ENCODE measurements at regions not wholly inside any gene's neighbourhood (a gene's known extent, or its start where the extent isn't known, plus 50 kb on each side); places are given as distances from the start of the nearest gene placed in this dataset.
A peak's percentile ranks its signal among the peaks of the same experiment; 100 is the strongest.
"Not testable (repeated sequence)": the region's sequence is repeated elsewhere in the genome, so short reads cannot be mapped to it uniquely, and the experiment has no call there.

DNA sequence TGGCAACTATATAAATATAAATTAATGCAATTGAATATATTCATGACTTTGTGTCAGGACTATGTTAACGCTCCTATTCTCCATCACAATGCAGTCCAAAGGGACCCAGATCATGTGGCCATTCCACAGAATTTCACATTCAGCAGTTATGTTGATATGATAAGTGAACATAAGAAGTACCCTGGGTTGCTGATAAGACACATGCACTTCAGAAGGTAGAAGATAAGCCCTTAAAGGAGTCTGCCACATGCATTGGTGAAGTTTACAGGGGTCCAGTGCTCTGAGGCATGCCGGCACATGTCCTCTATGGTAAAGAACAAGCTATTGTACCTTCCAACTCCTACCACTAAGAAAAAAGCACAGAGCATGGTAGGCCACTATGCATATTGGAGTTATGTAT lies 76.4 kb downstream of the PHAX start:
- no peak for ATAC-seq (replicated peaks)
- no peak overlapping the region for H3K27ac Mint-ChIP-seq
- peaks cover 3 to 4% of the 10 kb centered on the region in 2 donors for H3K4me1 Mint-ChIP-seq (ENCODE audit: low read depth in 2 of 2)
- H3K27me3 Mint-ChIP-seq = peaks cover 0 to 3% of the 10 kb centered on the region in 2 donors
- DNase-seq = no peak
- no peaks in the 10 kb centered on the region for H3K36me3 Mint-ChIP-seq (ENCODE audit: insufficient read depth)
- H3K4me3 Mint-ChIP-seq = no peak overlapping the region
- no peaks in the 10 kb centered on the region for H3K9me3 Mint-ChIP-seq

DNA sequence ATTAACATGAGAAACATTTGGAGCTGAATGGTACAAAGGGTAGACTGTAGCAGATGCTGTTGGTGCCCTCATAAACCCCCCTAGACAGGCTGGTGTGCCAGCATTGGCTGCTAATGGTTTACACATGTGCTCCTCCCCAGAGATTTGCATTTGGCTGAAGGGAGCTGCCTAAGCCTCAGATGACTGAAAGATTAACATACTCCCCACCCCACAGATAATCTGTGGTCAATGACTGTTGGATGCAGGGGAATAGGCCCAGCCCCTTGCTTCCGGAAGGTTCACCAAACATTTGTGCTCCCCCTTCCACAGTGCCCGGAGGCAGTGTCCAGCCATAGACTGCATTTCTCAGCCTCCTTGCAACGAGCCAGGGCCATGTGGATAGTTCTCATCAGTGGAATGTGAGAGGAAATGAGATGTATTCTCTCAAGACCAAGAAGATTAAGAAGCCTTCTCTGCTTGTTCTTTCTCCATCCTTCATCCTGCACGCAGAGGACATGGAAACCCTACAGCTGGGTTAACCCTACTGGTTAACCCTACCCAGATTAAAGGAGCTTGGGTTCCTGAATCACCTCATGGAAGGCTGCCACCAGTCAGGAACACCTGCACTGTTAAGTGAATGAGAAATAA lies 79.6 kb downstream of the PHAX start:
- ATAC-seq (replicated peaks) (no peak), DNase-seq (no peak)
- Mint-ChIP-seq H3K4me1 (ENCODE audit: low read depth in 2 of 2) (peaks cover 3 to 4% of the 10 kb centered on the region in 2 donors), H3K9me3 (no peaks in the 10 kb centered on the region), H3K27me3 (peaks cover 8 to 19% of the 10 kb centered on the region in 2 donors), H3K27ac (no peak overlapping the region), H3K36me3 (ENCODE audit: insufficient read depth) (peaks cover 2% of the 10 kb centered on the region), H3K4me3 (no peak overlapping the region)

DNA sequence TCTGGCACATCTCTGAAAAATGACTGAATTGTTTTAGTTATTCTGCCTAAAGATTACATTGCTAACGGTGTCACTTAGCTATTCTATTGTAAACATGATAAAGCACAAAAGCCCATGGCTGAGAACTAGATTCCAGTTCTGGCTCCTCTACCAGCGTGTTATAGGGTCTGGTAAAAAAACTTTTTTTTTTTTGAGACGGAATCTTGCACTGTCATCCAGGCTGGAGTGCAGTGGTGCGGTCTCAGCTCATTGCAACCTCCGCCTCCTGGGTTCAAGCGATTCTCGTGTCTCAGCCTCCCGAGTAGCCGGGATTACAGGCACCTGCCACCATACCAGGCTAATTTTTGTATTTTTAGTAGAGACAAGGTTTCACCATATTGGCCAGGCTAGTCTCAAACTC lies 80.6 kb downstream of the PHAX start:
- H3K27me3 Mint-ChIP-seq = peaks cover 8 to 19% of the 10 kb centered on the region in 2 donors
- not testable (repeated sequence) for H3K4me1 Mint-ChIP-seq (ENCODE audit: low read depth in 2 of 2); ATAC-seq (replicated peaks); H3K4me3 Mint-ChIP-seq; H3K36me3 Mint-ChIP-seq (ENCODE audit: insufficient read depth); DNase-seq; H3K9me3 Mint-ChIP-seq; H3K27ac Mint-ChIP-seq

DNA sequence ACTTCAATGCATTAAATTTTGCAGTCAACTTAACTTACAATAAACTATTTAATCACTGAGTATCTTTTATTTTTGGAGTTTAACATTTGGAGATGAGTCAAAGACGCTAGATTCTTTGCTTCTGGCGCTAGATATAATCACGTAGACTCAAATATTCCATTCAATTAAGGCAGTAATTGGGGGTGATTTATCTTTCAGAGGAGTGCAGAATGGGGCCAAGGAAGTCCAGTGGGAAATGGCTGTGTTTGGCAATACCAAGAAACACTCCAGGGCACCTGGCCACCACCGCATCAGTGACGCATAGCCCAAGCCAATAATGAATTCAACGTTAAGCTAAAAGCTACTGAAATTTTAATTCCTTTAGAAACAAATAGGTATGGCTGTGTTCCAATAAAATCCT lies 81.2 kb downstream of the PHAX start:
- ATAC-seq (replicated peaks) = no peak

DNA sequence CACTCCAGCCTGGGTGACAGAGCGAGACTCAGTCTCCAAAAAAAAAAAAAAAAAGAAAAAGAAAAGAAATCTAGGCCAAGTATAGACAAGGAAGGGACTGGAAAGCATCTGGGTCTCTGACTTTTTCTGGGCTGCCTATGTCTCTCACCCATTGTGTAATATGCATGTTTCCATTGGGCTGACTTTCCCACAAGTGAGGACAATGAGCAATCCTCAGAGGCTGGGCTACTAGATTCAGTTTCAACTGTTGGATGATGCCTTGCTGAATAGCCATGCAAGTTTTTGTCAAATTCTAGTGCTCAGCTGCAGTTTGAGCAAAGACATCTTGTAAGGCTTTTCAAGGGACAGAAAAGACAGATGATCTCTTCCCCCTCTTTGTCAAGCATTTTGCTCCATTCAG lies 82.1 kb downstream of the PHAX start:
- Mint-ChIP-seq H3K36me3 (ENCODE audit: insufficient read depth) (peaks cover 2% of the 10 kb centered on the region), H3K27ac (no peak overlapping the region), H3K9me3 (no peaks in the 10 kb centered on the region), H3K4me1 (ENCODE audit: low read depth in 2 of 2) (no peaks in the 10 kb centered on the region), H3K4me3 (no peak overlapping the region), H3K27me3 (peaks cover 8 to 19% of the 10 kb centered on the region in 2 donors)
- DNase-seq = no peak
- ATAC-seq (replicated peaks) = no peak

More for the DNA sequence above, 81.2 kb downstream of the PHAX start:
- no peak for DNase-seq
- H3K27me3 Mint-ChIP-seq = peaks cover 8 to 19% of the 10 kb centered on the region in 2 donors
- no peak overlapping the region for H3K4me3 Mint-ChIP-seq
- H3K36me3 Mint-ChIP-seq (ENCODE audit: insufficient read depth) = peaks cover 2% of the 10 kb centered on the region
- no peak overlapping the region for H3K27ac Mint-ChIP-seq
- no peaks in the 10 kb centered on the region for H3K4me1 Mint-ChIP-seq (ENCODE audit: low read depth in 2 of 2)
- no peaks in the 10 kb centered on the region for H3K9me3 Mint-ChIP-seq

DNA sequence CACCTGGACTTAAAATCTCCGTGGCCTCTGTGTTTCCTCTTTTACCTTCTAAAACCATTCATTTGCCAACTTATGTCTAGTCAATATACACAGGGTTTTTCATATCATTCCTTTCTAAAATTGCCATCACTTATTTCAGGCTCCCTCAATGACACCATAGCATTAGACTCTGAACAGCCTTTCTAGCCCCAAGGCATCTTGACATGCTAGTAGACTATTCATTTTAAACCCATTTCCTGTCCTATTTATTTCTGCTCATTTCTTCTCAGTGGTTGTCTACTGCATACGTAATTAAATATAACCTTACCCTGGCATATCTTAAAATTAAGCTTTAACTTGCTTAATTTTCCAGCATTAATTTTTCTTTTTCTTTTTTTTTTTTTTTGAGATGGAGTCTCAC lies 83.2 kb downstream of the PHAX start:
- no peaks in the 10 kb centered on the region for H3K4me1 Mint-ChIP-seq (ENCODE audit: low read depth in 2 of 2)
- ATAC-seq (replicated peaks) = no peak
- H3K27ac Mint-ChIP-seq = peak overlapping the region in 1 of 2 donors; percentile 73
- no peaks in the 10 kb centered on the region for H3K9me3 Mint-ChIP-seq
- no peak for DNase-seq
- peaks cover 8 to 19% of the 10 kb centered on the region in 2 donors for H3K27me3 Mint-ChIP-seq
- peaks cover 2% of the 10 kb centered on the region for H3K36me3 Mint-ChIP-seq (ENCODE audit: insufficient read depth)
- no peak overlapping the region for H3K4me3 Mint-ChIP-seq

DNA sequence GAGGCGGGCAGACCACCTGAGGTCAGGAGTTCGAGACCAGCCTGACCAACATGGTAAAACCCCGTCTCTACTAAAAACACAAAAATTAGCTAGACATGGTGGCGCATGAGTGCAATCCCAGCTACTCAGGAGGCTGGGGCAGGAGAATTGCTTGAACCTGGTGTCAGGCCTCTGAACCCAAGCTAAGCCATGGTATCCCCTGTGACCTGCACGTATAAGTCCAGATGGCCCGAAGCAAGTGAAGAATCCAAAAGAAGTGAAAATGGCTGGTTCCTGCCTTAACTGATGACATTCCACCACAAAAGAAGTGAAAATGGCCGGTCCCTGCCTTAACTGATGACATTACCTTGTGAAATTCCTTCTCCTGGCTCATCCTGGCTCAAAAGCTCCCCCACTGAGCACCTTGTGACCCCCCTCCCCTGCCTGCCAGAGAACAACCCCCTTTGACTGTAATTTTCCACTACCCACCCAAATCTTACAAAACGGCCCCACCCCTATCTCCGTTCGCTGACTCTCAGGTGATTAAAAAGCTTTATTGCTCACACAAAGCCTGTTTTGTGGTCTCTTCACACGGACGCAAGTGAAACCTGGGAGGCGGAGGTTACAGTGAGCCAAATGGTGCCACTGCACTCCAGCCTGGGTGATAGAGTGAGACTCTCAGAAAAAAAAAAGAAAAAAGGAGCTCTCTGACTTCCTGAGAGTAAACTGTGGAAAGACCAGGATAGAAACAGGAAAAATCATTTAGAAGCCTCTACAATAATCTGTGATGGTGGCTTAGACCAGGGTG lies 84.1 kb downstream of the PHAX start:
- not testable (repeated sequence) for H3K4me3 Mint-ChIP-seq; H3K27ac Mint-ChIP-seq; H3K36me3 Mint-ChIP-seq (ENCODE audit: insufficient read depth); ATAC-seq (replicated peaks); H3K9me3 Mint-ChIP-seq; DNase-seq; H3K4me1 Mint-ChIP-seq (ENCODE audit: low read depth in 2 of 2)
- peaks cover 8 to 19% of the 10 kb centered on the region in 2 donors for H3K27me3 Mint-ChIP-seq

DNA sequence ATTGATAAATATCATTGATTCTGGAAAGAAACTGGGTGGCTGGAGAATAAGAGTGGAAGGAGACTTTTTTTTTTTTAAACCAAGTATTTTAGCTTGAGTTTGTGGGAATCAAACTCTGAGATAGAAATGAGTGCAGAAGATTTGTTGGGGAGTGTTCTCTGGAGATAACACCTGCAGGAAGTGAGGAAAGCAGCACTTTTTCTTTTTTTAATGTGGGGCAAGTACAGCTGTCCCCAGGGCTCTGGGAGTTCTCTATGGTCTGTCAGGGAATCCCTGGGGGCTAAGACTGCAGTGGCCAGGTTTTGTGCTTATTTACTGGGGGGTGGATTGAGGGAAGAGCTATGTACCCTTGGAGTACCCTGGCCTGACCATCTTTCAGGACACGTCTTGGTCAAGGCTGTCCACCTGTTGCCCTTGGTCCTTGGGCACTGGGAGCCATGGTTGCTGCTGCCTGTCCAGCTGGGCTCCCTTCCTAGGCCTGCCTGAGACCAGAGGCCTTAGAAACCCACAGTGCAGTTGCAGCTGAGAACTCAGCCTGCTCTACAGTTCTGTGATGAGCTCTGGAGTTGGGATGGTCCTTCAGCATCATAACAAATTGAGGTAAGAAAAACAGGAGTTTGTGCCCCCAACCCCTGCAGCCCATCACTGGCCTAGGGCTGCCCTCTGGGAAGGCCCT lies 85.8 kb downstream of the PHAX start:
- DNase-seq (no peak), ATAC-seq (replicated peaks) (no peak)
- Mint-ChIP-seq H3K4me1 (ENCODE audit: low read depth in 2 of 2) (no peaks in the 10 kb centered on the region), H3K27me3 (peaks cover 8 to 19% of the 10 kb centered on the region in 2 donors), H3K4me3 (no peak overlapping the region), H3K36me3 (ENCODE audit: insufficient read depth) (peaks cover 5% of the 10 kb centered on the region), H3K27ac (no peak overlapping the region), H3K9me3 (no peaks in the 10 kb centered on the region)

DNA sequence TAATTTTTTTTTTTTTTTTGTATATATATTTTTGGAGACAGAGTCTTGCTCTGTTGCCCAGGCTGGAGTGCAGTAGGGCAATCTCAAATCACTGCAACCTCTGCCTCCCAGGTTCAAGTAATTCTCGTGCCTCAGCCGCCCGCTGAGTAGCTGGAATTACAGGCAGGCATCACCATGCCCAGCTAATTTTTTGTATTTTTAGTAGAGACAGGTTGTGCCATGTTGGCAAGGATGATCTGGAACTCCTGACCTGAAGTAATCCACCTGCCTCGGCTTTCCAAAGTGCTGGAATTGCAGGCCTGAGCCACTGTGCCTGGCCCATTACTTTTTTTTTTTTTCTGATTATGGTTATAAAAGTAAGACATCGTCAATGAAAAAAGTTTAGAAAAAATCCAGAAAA lies 84.0 kb upstream of the LMNB1 start:
- Mint-ChIP-seq H3K4me1 (ENCODE audit: low read depth in 2 of 2) (no peaks in the 10 kb centered on the region), H3K27ac (no peak overlapping the region), H3K9me3 (no peaks in the 10 kb centered on the region), H3K4me3 (no peak overlapping the region), H3K36me3 (ENCODE audit: insufficient read depth) (peaks cover 2% of the 10 kb centered on the region), H3K27me3 (no peaks in the 10 kb centered on the region)
- ATAC-seq (replicated peaks) = no peak
- DNase-seq = no peak

DNA sequence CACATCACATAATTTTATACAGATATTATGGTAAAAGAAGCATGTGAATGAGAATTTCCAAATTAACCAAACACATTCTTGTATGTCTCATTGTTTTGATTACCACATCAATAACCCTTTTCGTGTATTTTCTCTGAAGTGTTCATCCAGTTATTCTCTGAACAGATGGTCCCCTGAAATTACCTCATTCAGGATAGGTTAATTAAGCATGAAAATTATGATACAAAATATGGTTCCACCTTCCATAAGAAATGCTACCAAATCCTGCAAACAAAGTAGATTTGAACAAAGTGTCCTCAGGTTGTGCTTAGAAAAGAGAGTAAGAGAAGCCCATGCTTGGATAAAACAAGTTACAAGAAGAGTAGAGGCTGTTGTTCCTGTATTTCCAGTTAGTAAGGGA lies 83.1 kb upstream of the LMNB1 start:
- Mint-ChIP-seq H3K27me3 (no peaks in the 10 kb centered on the region), H3K36me3 (ENCODE audit: insufficient read depth) (peaks cover 2% of the 10 kb centered on the region), H3K4me1 (ENCODE audit: low read depth in 2 of 2) (no peaks in the 10 kb centered on the region), H3K27ac (no peak overlapping the region), H3K4me3 (no peak overlapping the region), H3K9me3 (no peaks in the 10 kb centered on the region)
- DNase-seq (no peak), ATAC-seq (replicated peaks) (no peak)

DNA sequence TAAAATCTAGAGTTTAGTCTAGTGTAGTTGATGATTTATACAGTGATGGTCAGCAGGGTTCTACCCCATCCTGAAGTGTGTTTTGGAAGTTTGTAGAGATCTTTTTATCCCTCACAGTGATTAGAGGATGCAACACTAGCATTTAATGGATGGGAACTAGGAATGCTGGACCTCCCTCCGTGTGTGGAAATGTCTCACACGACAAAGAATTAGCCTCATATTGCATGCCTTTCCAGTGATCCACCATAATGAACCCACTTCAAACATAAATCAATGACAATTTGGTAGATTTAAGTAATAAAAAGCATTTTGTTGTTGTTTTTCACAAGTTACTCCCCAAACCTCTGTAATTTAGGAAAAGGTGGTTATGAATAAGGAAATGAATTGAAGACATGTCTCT lies 82.5 kb upstream of the LMNB1 start:
- Mint-ChIP-seq H3K27ac (no peak overlapping the region), H3K4me1 (ENCODE audit: low read depth in 2 of 2) (no peaks in the 10 kb centered on the region), H3K9me3 (no peaks in the 10 kb centered on the region), H3K36me3 (ENCODE audit: insufficient read depth) (peaks cover 2% of the 10 kb centered on the region), H3K4me3 (no peak overlapping the region), H3K27me3 (no peaks in the 10 kb centered on the region)
- ATAC-seq (replicated peaks) (no peak), DNase-seq (no peak)

DNA sequence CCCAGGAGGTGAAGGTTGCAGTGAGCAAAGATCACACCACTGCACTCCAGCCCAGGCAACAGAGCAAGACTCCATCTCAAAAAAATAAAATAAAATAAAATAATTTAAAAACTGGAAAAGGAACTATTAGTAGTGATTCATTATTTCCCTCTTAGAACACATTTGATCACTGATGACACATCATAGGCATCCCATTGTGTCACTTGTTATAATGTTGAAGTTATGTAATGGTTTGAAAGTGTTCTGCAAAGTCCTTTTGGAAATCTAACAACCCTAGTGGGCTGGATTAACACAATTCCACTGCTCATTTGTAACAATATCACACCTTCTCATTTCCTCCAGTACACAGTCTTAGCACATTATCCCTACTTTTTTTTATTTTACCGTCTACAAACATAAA lies 81.8 kb upstream of the LMNB1 start:
- no peak overlapping the region for H3K27ac Mint-ChIP-seq
- DNase-seq (no peak), ATAC-seq (replicated peaks) (no peak)
- H3K36me3 Mint-ChIP-seq (ENCODE audit: insufficient read depth) = peaks cover 2% of the 10 kb centered on the region
- H3K27me3 Mint-ChIP-seq = no peaks in the 10 kb centered on the region
- H3K4me3 Mint-ChIP-seq = no peak overlapping the region
- peaks cover 2 to 5% of the 10 kb centered on the region in 2 donors for H3K4me1 Mint-ChIP-seq (ENCODE audit: low read depth in 2 of 2)
- H3K9me3 Mint-ChIP-seq = no peaks in the 10 kb centered on the region

DNA sequence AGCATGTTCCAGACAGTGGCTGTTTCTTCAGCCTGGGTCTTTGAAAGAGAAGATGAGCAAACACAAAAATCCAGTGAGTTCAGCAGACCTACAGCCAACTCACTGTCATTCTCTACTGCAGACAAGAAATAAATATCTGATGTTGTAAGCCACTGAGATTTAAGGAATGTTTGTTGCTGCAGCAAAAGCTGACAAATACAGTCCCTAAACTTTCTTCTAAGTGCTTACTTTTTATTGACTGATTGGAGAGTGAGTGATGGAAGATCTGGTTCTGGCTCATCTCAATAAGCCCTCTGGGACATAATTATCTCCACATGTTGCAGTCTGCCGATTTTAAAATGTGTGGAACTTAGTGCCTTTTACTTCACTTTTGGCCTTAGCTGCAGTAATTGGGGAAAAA lies 69.9 kb upstream of the LMNB1 start:
- H3K4me3 Mint-ChIP-seq = no peak overlapping the region
- ATAC-seq (replicated peaks) (no peak), DNase-seq (no peak)
- no peaks in the 10 kb centered on the region for H3K9me3 Mint-ChIP-seq
- no peaks in the 10 kb centered on the region for H3K36me3 Mint-ChIP-seq (ENCODE audit: insufficient read depth)
- no peaks in the 10 kb centered on the region for H3K4me1 Mint-ChIP-seq (ENCODE audit: low read depth in 2 of 2)
- no peak overlapping the region for H3K27ac Mint-ChIP-seq
- no peaks in the 10 kb centered on the region for H3K27me3 Mint-ChIP-seq

DNA sequence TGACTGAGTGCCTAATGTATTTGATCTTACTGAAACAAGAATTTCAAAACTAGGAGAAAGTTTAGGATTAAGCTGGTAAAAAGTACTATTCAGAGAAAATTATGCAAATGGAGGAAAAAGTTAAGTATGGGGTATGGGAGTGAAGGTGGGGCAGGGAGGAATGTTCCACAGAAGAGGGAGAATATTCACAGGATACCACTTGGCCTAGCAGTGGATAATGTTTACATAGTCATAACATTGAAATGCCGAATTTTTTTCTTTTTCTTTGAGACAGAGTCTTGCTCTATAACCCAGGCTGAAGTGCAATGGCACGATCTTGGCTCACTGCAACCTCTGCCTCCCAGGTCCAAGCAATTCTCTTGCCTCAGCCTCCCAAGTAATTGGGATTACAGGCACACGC lies 61.2 kb upstream of the LMNB1 start:
- Mint-ChIP-seq H3K4me1 (ENCODE audit: low read depth in 2 of 2) (peaks cover 5 to 6% of the 10 kb centered on the region in 2 donors), H3K27me3 (peaks cover 0 to 10% of the 10 kb centered on the region in 2 donors), H3K36me3 (ENCODE audit: insufficient read depth) (no peaks in the 10 kb centered on the region), H3K4me3 (no peak overlapping the region), H3K9me3 (no peaks in the 10 kb centered on the region), H3K27ac (no peak overlapping the region)
- ATAC-seq (replicated peaks) (no peak), DNase-seq (no peak)
